ENCODE measurements at regions not wholly inside any gene's neighbourhood (a gene's known extent, or its start where the extent isn't known, plus 50 kb on each side); places are given as distances from the start of the nearest gene placed in this dataset.

DNA sequence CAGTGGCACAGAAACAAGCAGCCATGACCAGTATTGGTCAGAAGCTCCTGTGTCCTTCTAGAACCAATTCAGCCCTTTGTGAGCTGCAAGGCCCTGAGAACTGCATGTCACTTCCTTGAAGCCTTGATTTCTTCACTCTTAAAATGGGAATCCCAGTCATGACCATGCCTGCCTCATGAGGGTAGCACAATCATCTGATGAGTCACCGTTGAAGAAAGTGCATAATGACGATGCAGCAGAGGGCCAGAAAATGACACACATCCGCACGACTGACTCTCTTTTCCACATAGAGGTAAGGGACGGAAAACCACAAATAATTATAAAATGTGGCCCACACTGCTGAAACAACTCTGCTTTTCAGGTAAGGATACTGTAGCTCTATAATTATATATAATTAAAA, 777.4 kb downstream of the BCL11B start:
- intact Hi-C loops (cut with DNase I; ENCODE audit: low total_unique reads): no loop called here
- H3K4me3 ChIP-seq: no peak overlapping the region
- H3K4me1 ChIP-seq: no peaks in the 10 kb centered on the region
- H3K36me3 ChIP-seq: no peaks in the 10 kb centered on the region
- TF ChIP-seq POLR2AphosphoS5 (IDR thresholded peaks at IDR 0.05) (no peak), POLR2A (IDR thresholded peaks at IDR 0.05) (no peak)
- TF ChIP-seq, protein P1, sequence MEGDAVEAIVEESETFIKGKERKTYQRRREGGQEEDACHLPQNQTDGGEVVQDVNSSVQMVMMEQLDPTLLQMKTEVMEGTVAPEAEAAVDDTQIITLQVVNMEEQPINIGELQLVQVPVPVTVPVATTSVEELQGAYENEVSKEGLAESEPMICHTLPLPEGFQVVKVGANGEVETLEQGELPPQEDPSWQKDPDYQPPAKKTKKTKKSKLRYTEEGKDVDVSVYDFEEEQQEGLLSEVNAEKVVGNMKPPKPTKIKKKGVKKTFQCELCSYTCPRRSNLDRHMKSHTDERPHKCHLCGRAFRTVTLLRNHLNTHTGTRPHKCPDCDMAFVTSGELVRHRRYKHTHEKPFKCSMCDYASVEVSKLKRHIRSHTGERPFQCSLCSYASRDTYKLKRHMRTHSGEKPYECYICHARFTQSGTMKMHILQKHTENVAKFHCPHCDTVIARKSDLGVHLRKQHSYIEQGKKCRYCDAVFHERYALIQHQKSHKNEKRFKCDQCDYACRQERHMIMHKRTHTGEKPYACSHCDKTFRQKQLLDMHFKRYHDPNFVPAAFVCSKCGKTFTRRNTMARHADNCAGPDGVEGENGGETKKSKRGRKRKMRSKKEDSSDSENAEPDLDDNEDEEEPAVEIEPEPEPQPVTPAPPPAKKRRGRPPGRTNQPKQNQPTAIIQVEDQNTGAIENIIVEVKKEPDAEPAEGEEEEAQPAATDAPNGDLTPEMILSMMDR (IDR thresholded peaks at IDR 0.05): no peak
- no peak overlapping the region for H3K27ac ChIP-seq
- H3K9me3 ChIP-seq: no peaks in the 10 kb centered on the region
- no peaks in the 10 kb centered on the region for H3K27me3 ChIP-seq
- DNase-seq (ENCODE audit: low spot score in 2 of 2): no peak

DNA sequence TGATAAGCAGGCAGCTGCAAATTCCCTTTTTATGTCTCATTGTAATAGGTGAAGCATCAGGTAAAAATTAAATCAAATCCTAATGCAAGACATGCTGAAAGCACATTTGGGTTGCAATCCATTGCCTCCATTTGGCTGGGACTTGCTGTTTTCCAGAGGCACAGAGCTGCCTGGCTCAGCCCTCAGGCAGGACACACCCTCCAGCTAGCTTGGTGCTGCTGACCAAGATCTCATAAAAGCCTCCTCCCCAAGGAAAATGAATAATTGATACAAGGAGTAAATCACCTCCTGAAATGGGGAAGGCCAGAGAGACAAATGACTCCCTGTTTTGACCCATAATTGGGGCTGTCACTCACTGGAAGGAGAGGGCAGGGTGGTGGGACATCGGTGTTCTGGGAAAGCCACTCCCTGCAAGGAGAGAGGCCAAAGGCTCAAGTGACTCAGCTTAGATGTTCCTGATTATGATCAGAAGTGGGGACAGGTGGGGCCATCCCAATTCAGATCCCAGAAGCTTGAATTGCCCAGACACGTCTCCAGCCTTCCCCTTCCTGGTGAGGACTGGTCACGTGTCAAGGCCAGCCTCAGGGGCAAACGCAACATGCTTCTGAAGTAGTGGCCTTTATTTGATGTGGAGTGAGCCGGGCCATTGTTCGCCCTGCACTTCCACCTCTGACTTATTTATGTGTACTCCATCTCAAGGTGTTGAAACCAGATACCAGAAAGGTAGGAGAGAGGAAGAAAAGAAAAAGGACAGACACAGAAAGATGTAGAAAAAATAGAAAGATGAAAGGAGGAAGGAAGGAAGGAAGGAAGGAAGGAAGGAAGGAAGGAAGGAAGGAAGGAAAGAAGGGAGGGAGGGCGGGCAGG, 773.7 kb downstream of the BCL11B start:
- no peaks in the 10 kb centered on the region for H3K27me3 ChIP-seq
- no peak for DNase-seq (ENCODE audit: low spot score in 2 of 2)
- H3K4me3 ChIP-seq: no peak overlapping the region
- no peaks in the 10 kb centered on the region for H3K4me1 ChIP-seq
- H3K9me3 ChIP-seq: no peaks in the 10 kb centered on the region
- no peak for TF ChIP-seq POLR2AphosphoS5 (IDR thresholded peaks at IDR 0.05)
- TF ChIP-seq POLR2A (IDR thresholded peaks at IDR 0.05): no peak
- TF ChIP-seq, protein P1 (IDR thresholded peaks at IDR 0.05): no peak
- H3K36me3 ChIP-seq: no peaks in the 10 kb centered on the region
- no peak overlapping the region for H3K27ac ChIP-seq
- intact Hi-C loops (cut with DNase I; ENCODE audit: low total_unique reads): no loop called here

DNA sequence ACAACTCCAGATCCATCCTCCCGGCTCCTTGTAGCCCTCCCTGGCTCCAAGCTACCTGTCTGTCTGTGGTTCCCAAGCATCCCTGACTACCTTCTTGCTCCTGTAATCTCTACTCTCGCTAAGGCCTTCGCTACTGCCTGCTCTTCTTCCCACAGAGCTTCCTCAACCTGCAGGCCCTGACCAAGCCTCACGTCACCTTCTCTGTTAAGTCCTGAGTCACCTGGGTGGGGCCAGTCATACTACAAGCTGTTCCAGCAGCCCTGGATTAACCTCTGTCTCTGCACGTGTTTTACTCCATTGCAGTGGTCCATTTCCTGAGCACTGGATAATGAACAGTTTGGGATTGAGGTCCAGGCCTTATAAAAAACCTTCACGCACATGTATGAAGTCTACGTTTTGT, 770.7 kb downstream of the BCL11B start:
- intact Hi-C loops (cut with DNase I; ENCODE audit: low total_unique reads): no loop called here
- Histone ChIP-seq H3K4me3 (no peak overlapping the region), H3K27ac (no peak overlapping the region), H3K4me1 (no peaks in the 10 kb centered on the region), H3K9me3 (no peaks in the 10 kb centered on the region), H3K27me3 (no peaks in the 10 kb centered on the region), H3K36me3 (no peaks in the 10 kb centered on the region)
- DNase-seq (ENCODE audit: low spot score in 2 of 2): no peak
- no peak for TF ChIP-seq POLR2A (IDR thresholded peaks at IDR 0.05)
- TF ChIP-seq, protein P1 (IDR thresholded peaks at IDR 0.05): no peak
- TF ChIP-seq POLR2AphosphoS5 (IDR thresholded peaks at IDR 0.05): no peak

DNA sequence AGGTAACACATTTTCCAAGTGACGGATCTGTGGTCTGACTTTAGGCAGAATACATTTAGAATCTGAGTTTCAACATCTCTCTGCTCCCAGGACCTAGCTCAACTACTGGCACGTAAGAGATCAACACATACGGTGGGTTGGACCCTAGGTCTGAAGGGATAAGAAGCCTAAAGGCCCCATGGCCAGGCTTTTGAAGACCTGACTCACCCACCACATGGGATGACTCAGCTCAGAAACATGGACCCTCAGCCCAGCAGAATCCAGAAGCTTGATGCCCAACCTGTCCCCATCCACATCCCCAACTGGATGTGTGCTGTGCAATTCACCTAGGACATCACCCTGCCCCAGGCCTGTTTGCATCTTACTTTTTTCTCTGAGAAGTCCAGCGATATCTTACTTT, 770.2 kb downstream of the BCL11B start:
- no peak for DNase-seq (ENCODE audit: low spot score in 2 of 2)
- TF ChIP-seq POLR2A (IDR thresholded peaks at IDR 0.05) (no peak), POLR2AphosphoS5 (IDR thresholded peaks at IDR 0.05) (no peak)
- TF ChIP-seq, protein P1 (IDR thresholded peaks at IDR 0.05): no peak
- no peaks in the 10 kb centered on the region for H3K36me3 ChIP-seq
- no peak overlapping the region for H3K27ac ChIP-seq
- H3K4me1 ChIP-seq: no peaks in the 10 kb centered on the region
- no peaks in the 10 kb centered on the region for H3K27me3 ChIP-seq
- intact Hi-C loops (cut with DNase I; ENCODE audit: low total_unique reads): no loop called here
- H3K9me3 ChIP-seq: no peaks in the 10 kb centered on the region
- H3K4me3 ChIP-seq: no peak overlapping the region

DNA sequence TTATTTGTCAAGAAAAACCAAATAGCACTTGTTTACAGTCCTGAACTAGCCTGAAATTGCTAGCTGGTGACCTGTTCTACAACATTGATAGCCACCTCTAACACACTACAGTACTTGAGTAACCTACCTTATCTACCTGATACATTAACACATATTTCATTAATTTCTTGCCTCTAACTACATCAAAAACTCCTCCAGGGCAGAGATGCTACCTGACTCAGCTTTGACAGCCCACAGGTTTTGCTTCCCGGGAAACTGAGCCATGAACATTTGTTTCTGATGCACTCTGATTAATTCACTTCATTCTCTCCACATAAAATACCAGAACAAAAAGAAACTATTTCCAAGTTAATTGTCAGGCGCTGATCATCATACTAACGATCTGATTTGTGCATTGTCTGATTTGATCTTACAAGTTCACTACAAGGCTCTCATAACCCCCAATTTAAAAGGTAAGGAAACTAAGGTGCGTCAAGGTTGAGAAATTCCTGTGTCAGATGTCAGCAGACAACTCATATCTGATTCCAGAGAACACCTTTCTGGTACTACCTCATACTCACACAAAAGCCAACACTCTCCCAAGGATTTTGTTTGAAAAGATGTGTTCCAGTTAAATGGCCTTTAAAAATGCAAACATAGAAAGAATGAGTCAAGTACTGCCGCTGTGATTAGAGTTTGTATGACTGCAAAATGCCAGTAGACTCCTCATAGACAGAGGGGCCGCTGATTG, 768.7 kb downstream of the BCL11B start:
- H3K4me3 ChIP-seq: no peak overlapping the region
- intact Hi-C loops (cut with DNase I; ENCODE audit: low total_unique reads): no loop called here
- H3K36me3 ChIP-seq: no peaks in the 10 kb centered on the region
- no peak overlapping the region for H3K27ac ChIP-seq
- TF ChIP-seq, protein P1 (IDR thresholded peaks at IDR 0.05): no peak
- no peak for TF ChIP-seq POLR2AphosphoS5 (IDR thresholded peaks at IDR 0.05)
- no peak for DNase-seq (ENCODE audit: low spot score in 2 of 2)
- no peaks in the 10 kb centered on the region for H3K4me1 ChIP-seq
- H3K27me3 ChIP-seq: no peaks in the 10 kb centered on the region
- H3K9me3 ChIP-seq: no peaks in the 10 kb centered on the region

Data from breast epithelium (tissue), 4 donors.